Heart left ventricle (tissue), 13 donors: ENCODE measurements at regions not wholly inside any gene's neighbourhood (a gene's known extent, or its start where the extent isn't known, plus 50 kb on each side); places are given as distances from the start of the nearest gene placed in this dataset.

Experiments
- POLR2A ChIP-seq, 2 donors: fragments of 450-650 bp; IDR thresholded peaks; one replicate each; pipeline ENCODE4 v1.6.1; 2017; ENCODE audit warnings: antibody characterized with exemption in 2 of 2, mild to moderate bottlenecking in 2 of 2, moderate library complexity in 2 of 2
- TF ChIP-seq, protein P1 (sequence below), 12 donors: fragments of 200-600 bp; sonication (generic) in 4 of 12; IDR thresholded peaks; one replicate each; pipeline versions ENCODE4 v1.5.0 to v1.8.0; 2018 to 2022; ENCODE audit warnings: antibody characterized with exemption in 12 of 12, mild to moderate bottlenecking in 5 of 12
- donor health status: ischemic (EF 13 %, LVEDD 7.1; RV severe dilation, severe dysfunction).
- donor health status: DM: no; HTN: yes; CAD: no.
- donor health status: DM: no; HTN: no; CAD: no.
- donor health status: ischemic (EF 25% LVEDD 6.9; RV normal size, moderate dysfunction).
- donor health status: ischemic (EF 25% LVEDD 5.7; RV mildly dilated, moderate dysfunction).
- donor health status: ischemic (EF 35%, LVEDD 5.7; RV mildly dilated, moderate dysfunction).
- donor health status: nonischemic (EF 11% LVEDD 7.7; RV severe dilation, severe dysfunction).
- donor health status: DM: yes; HTN: yes; CAD: no.
- donor health status: PGD.
- donor health status: ischemic (EF 29% LVEDD 5.4; RV normal size, mild dysfunction).
- donor health status: nonischemic (EF 23%, LVEDD 6.1; RV moderate dilation, normal function).

DNA sequence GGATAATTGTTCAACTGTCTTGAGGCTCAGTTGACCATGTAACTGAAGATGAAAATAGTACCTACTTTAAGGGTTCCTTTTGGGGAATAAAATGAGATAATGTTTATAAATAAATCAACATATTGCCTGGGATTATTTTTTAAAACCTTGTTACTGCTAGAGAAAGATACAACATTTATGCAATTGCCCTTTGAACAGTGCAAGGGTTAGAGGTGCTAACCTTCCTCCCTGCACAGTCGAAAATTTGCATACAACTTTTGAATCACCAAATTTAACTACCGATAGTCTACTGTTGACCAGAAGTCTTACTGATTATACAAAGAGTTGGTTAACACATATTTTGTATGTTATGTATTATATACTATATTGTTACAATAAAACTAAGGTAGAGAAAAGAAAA, 750.0 kb downstream of the EFNB2 start:
- TF ChIP-seq, protein P1, sequence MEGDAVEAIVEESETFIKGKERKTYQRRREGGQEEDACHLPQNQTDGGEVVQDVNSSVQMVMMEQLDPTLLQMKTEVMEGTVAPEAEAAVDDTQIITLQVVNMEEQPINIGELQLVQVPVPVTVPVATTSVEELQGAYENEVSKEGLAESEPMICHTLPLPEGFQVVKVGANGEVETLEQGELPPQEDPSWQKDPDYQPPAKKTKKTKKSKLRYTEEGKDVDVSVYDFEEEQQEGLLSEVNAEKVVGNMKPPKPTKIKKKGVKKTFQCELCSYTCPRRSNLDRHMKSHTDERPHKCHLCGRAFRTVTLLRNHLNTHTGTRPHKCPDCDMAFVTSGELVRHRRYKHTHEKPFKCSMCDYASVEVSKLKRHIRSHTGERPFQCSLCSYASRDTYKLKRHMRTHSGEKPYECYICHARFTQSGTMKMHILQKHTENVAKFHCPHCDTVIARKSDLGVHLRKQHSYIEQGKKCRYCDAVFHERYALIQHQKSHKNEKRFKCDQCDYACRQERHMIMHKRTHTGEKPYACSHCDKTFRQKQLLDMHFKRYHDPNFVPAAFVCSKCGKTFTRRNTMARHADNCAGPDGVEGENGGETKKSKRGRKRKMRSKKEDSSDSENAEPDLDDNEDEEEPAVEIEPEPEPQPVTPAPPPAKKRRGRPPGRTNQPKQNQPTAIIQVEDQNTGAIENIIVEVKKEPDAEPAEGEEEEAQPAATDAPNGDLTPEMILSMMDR (IDR thresholded peaks at IDR 0.05) = no peak
- no peak for TF ChIP-seq POLR2A (IDR thresholded peaks at IDR 0.05)
